A549 (cell line): ENCODE measurements at regions not wholly inside any gene's neighbourhood (a gene's known extent, or its start where the extent isn't known, plus 50 kb on each side); places are given as distances from the start of the nearest gene placed in this dataset.

Experiments used
- ATAC-seq, 2 experiments: fragments of 200-7000 bp in 1 of 2; fragments of >200 bp in 1 of 2; cut with Nextera tagmentation in 1 of 2; cut with Tn5 transposase in 1 of 2; 3 replicates each; pipeline versions ENCODE4 v1.8.0 to v1.9.1; 2018 to 2020; ENCODE audit warnings: mild to moderate bottlenecking in 1 of 2, moderate library complexity in 1 of 2
- CTCF ChIA-PET: fragments of 300-600 bp; sonication (Branson Sonifier 250); formaldehyde crosslinking; extraction: SDS; loops from one replicate; lab custom pipeline; 2021; ENCODE audit warnings: antibody characterized with exemption, inconsistent platforms; lab: Yijun Ruan, JAX
- POLR2A ChIA-PET: fragments of 350-600 bp; formaldehyde crosslinking; extraction: SDS; loops from one replicate; lab custom pipeline; 2021; ENCODE audit warnings: antibody characterized with exemption, inconsistent platforms; lab: Yijun Ruan, JAX
- DNase-seq, 2 experiments: peaks; one replicate each; pipeline versions ENCODE4 v3.0.0 to v3.0.0-alpha.2; 2011 to 2016; ENCODE audit warnings: low read depth in 1 of 2, low spot score in 1 of 2
- FAIRE-seq: peaks from 2 replicates; lab custom pipeline; 2011; peaks lifted over from hg19 to GRCh38; lab: Jason Lieb, UNC
- H3K27ac ChIP-seq, 2 experiments: fragments of >200 bp; sonication (Bioruptor Twin); formaldehyde crosslinking; 3 replicates each; pipeline ENCODE4 v1.5.1; 2016 to 2017
- H3K4me1 ChIP-seq: fragments of >200 bp; sonication (Bioruptor Twin); formaldehyde crosslinking; 3 replicates; pipeline ENCODE4 v1.6.1; 2016
- H3K4me2 ChIP-seq: fragments of >200 bp; sonication (Bioruptor Twin); formaldehyde crosslinking; 3 replicates; pipeline ENCODE4 v1.6.1; 2016
- H3K4me3 ChIP-seq: fragments of >200 bp; sonication (Bioruptor Twin); formaldehyde crosslinking; 3 replicates; pipeline ENCODE4 v1.5.1; 2016
- H3K9me3 ChIP-seq: fragments of >200 bp; sonication (Bioruptor Twin); formaldehyde crosslinking; 3 replicates; pipeline ENCODE4 v1.6.1; 2016
- CBX2 ChIP-seq: fragments of 200-600 bp; sonication (generic); IDR thresholded peaks from 2 replicates; pipeline ENCODE4 v1.6.1; 2016; ENCODE audit warnings: low read depth, mild to moderate bottlenecking, borderline replicate concordance
- CHD2 ChIP-seq: fragments of 150-350 bp; IDR thresholded peaks from 2 replicates; pipeline ENCODE4 v1.6.1; 2014; ENCODE audit warnings: low read length; ENCODE audit not compliant: partially characterized antibody
- CHD4 ChIP-seq: fragments of 200-600 bp; sonication (generic); IDR thresholded peaks from 2 replicates; pipeline ENCODE4 v1.6.1; 2016; ENCODE audit warnings: antibody characterized with exemption, mild to moderate bottlenecking, borderline replicate concordance
- FOXS1 ChIP-seq: fragments of 250-450 bp; sonication (Bioruptor Pico); IDR thresholded peaks from 2 replicates; pipeline ENCODE4 v1.5.0; 2020; ENCODE audit warnings: mild to moderate bottlenecking, moderate library complexity
- GATA3 ChIP-seq: IDR thresholded peaks from 2 replicates; pipeline ENCODE4 v1.6.1; 2012; ENCODE audit warnings: borderline replicate concordance
- HDAC2 ChIP-seq: fragments of 200-600 bp; sonication (generic); IDR thresholded peaks from 2 replicates; pipeline ENCODE4 v1.6.1; 2016
- HOXB5 ChIP-seq: fragments of 250-450 bp; sonication (Bioruptor Pico); IDR thresholded peaks from 2 replicates; pipeline ENCODE4 v1.5.0; 2020; ENCODE audit warnings: mild to moderate bottlenecking, moderate library complexity
- JUNB ChIP-seq: fragments of >200 bp; sonication (Bioruptor Twin); formaldehyde crosslinking; IDR thresholded peaks from 2 replicates; pipeline ENCODE4 v1.6.1; 2016
- KDM1A ChIP-seq: fragments of 200-600 bp; sonication (generic); IDR thresholded peaks from 2 replicates; pipeline ENCODE4 v1.6.1; 2016; ENCODE audit warnings: low read depth, mild to moderate bottlenecking
- NFE2L2 ChIP-seq: fragments of 150-350 bp; conservative IDR thresholded peaks from 2 replicates; pipeline ENCODE4 v1.6.1; 2014; ENCODE audit warnings: low read length
- NPAS2 ChIP-seq: fragments of 250-450 bp; sonication (Bioruptor Pico); IDR thresholded peaks from 2 replicates; pipeline ENCODE4 v1.8.0; 2022; ENCODE audit warnings: mild to moderate bottlenecking, moderate library complexity, borderline replicate concordance
- RCOR1 ChIP-seq: fragments of 150-350 bp; IDR thresholded peaks from 2 replicates; pipeline ENCODE4 v1.6.1; 2014; ENCODE audit warnings: antibody characterized with exemption, low read length, low read depth
- WGBS: methylation state at CpG from one replicate; pipeline ENCODE4 v1.1.6; 2017; ENCODE audit errors: missing lambda C conversion rate; 5-methylcytosine and 5-hydroxymethylcytosine counted together
- TF ChIP-seq, protein P1 (sequence below): fragments of 150-350 bp; IDR thresholded peaks from 2 replicates; pipeline ENCODE4 v1.6.1; 2014; ENCODE audit warnings: low read depth, mild to moderate bottlenecking, low read length
- TF ChIP-seq, protein P2 (sequence below): fragments of 250-450 bp; sonication (Bioruptor Pico); IDR thresholded peaks from 2 replicates; pipeline ENCODE4 v1.5.0; 2020; ENCODE audit warnings: low read depth, mild to moderate bottlenecking, moderate library complexity
- TF ChIP-seq, protein P3 (sequence below): fragments of 450-650 bp; IDR thresholded peaks from 2 replicates; pipeline ENCODE4 v1.6.1; 2014; ENCODE audit warnings: antibody characterized with exemption
- TF ChIP-seq, protein P4 (sequence below): fragments of 200-600 bp; sonication (generic); IDR thresholded peaks from 2 replicates; pipeline ENCODE4 v1.6.1; 2016; ENCODE audit warnings: antibody characterized with exemption, mild to moderate bottlenecking, moderate library complexity
- TF ChIP-seq, protein P5 (sequence below): fragments of >200 bp; sonication (Bioruptor Twin); formaldehyde crosslinking; IDR thresholded peaks from 3 replicates; pipeline ENCODE4 v1.5.1; 2016
- TF ChIP-seq, protein P6 (sequence below): IDR thresholded peaks from 2 replicates; pipeline ENCODE4 v1.6.1; 2012; ENCODE audit warnings: low read depth, borderline replicate concordance
- TF ChIP-seq, protein P7 (sequence below): IDR thresholded peaks from 2 replicates; pipeline ENCODE4 v1.6.1; 2012

DNA sequence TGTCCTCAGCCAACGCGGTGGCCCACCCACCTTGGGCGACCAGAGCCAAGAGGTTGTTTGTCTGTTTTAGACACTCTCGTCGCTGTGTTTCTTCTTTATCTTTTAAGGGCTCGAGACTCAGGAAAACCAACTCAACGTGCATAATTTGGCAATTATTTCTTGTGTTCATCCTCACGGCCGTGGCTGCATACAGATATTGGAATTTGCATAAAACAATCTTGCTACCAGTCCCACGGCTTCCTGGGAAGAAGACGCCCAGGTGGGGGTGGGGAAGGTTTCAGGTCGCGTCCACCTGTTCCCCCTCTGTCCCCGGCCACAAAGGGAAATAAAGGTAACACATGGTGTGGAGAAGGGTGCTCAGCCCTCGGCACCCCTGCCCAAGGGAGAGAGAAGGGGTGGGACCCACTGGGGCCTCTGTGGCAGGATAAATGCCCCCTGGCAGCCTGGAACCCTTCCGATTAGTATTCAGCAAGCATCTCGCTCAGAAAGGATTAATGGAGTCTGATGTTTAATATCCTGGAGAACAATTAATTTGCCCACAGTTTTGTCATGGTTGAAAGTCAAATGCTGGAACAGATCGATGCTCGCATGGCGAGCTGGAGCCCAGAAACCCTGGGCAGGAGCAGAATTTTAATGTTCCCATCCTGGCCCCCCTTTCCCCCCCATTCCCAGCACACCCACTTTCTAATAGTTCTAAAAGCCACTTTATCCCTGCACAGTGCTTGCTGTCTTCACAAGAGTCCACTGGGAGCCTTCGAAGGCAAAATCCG is 359.7 kb downstream of the MN1 start:
- ChIA-PET POLR2A (no interaction called here), CTCF (no interaction called here)
- no peak overlapping the region for H3K27ac ChIP-seq
- H3K4me1 ChIP-seq: no peaks in the 10 kb centered on the region
- TF ChIP-seq CHD4: no peak
- TF ChIP-seq NPAS2 (CRISPR knock-in tag): no peak
- TF ChIP-seq, protein P1, sequence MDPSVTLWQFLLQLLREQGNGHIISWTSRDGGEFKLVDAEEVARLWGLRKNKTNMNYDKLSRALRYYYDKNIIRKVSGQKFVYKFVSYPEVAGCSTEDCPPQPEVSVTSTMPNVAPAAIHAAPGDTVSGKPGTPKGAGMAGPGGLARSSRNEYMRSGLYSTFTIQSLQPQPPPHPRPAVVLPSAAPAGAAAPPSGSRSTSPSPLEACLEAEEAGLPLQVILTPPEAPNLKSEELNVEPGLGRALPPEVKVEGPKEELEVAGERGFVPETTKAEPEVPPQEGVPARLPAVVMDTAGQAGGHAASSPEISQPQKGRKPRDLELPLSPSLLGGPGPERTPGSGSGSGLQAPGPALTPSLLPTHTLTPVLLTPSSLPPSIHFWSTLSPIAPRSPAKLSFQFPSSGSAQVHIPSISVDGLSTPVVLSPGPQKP: no peak
- no peak for TF ChIP-seq CHD2
- TF ChIP-seq NFE2L2: no peak
- no peak for TF ChIP-seq RCOR1
- TF ChIP-seq, protein P2, sequence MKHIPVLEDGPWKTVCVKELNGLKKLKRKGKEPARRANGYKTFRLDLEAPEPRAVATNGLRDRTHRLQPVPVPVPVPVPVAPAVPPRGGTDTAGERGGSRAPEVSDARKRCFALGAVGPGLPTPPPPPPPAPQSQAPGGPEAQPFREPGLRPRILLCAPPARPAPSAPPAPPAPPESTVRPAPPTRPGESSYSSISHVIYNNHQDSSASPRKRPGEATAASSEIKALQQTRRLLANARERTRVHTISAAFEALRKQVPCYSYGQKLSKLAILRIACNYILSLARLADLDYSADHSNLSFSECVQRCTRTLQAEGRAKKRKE (CRISPR knock-in tag): no peak
- no peak for TF ChIP-seq CBX2
- no peak for TF ChIP-seq HOXB5 (CRISPR knock-in tag)
- TF ChIP-seq JUNB: no peak
- TF ChIP-seq, protein P3, sequence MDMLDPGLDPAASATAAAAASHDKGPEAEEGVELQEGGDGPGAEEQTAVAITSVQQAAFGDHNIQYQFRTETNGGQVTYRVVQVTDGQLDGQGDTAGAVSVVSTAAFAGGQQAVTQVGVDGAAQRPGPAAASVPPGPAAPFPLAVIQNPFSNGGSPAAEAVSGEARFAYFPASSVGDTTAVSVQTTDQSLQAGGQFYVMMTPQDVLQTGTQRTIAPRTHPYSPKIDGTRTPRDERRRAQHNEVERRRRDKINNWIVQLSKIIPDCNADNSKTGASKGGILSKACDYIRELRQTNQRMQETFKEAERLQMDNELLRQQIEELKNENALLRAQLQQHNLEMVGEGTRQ: no peak
- TF ChIP-seq, protein P4, sequence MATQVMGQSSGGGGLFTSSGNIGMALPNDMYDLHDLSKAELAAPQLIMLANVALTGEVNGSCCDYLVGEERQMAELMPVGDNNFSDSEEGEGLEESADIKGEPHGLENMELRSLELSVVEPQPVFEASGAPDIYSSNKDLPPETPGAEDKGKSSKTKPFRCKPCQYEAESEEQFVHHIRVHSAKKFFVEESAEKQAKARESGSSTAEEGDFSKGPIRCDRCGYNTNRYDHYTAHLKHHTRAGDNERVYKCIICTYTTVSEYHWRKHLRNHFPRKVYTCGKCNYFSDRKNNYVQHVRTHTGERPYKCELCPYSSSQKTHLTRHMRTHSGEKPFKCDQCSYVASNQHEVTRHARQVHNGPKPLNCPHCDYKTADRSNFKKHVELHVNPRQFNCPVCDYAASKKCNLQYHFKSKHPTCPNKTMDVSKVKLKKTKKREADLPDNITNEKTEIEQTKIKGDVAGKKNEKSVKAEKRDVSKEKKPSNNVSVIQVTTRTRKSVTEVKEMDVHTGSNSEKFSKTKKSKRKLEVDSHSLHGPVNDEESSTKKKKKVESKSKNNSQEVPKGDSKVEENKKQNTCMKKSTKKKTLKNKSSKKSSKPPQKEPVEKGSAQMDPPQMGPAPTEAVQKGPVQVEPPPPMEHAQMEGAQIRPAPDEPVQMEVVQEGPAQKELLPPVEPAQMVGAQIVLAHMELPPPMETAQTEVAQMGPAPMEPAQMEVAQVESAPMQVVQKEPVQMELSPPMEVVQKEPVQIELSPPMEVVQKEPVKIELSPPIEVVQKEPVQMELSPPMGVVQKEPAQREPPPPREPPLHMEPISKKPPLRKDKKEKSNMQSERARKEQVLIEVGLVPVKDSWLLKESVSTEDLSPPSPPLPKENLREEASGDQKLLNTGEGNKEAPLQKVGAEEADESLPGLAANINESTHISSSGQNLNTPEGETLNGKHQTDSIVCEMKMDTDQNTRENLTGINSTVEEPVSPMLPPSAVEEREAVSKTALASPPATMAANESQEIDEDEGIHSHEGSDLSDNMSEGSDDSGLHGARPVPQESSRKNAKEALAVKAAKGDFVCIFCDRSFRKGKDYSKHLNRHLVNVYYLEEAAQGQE: no peak
- TF ChIP-seq, protein P5, sequence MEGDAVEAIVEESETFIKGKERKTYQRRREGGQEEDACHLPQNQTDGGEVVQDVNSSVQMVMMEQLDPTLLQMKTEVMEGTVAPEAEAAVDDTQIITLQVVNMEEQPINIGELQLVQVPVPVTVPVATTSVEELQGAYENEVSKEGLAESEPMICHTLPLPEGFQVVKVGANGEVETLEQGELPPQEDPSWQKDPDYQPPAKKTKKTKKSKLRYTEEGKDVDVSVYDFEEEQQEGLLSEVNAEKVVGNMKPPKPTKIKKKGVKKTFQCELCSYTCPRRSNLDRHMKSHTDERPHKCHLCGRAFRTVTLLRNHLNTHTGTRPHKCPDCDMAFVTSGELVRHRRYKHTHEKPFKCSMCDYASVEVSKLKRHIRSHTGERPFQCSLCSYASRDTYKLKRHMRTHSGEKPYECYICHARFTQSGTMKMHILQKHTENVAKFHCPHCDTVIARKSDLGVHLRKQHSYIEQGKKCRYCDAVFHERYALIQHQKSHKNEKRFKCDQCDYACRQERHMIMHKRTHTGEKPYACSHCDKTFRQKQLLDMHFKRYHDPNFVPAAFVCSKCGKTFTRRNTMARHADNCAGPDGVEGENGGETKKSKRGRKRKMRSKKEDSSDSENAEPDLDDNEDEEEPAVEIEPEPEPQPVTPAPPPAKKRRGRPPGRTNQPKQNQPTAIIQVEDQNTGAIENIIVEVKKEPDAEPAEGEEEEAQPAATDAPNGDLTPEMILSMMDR: no peak
- no peak for TF ChIP-seq HDAC2
- TF ChIP-seq, protein P6, sequence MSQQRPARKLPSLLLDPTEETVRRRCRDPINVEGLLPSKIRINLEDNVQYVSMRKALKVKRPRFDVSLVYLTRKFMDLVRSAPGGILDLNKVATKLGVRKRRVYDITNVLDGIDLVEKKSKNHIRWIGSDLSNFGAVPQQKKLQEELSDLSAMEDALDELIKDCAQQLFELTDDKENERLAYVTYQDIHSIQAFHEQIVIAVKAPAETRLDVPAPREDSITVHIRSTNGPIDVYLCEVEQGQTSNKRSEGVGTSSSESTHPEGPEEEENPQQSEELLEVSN: no peak
- no peak for TF ChIP-seq FOXS1 (CRISPR knock-in tag)
- TF ChIP-seq, protein P7, sequence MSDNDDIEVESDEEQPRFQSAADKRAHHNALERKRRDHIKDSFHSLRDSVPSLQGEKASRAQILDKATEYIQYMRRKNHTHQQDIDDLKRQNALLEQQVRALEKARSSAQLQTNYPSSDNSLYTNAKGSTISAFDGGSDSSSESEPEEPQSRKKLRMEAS: no peak
- no peak for TF ChIP-seq GATA3
- no peak for TF ChIP-seq KDM1A
- FAIRE-seq (no peak), ATAC-seq (no peak), DNase-seq (no peak)
- H3K9me3 ChIP-seq: no peaks in the 10 kb centered on the region
- no peak overlapping the region for H3K4me3 ChIP-seq
- H3K4me2 ChIP-seq: no peak overlapping the region
- 83% methylated on average over 17 of the region's 22 CpGs for WGBS
